ENCODE measurements at regions not wholly inside any gene's neighbourhood (a gene's known extent, or its start where the extent isn't known, plus 50 kb on each side); places are given as distances from the start of the nearest gene placed in this dataset.

- H3K4me1 ChIP-seq (ENCODE audit: control insufficient read depth, insufficient read depth, low read length), result no peaks in the 10 kb centered on the region
- no peaks in the 10 kb centered on the region for H3K27me3 ChIP-seq (ENCODE audit: control insufficient read depth, insufficient read depth, low read length)
- H3K4me3 ChIP-seq (ENCODE audit: low read depth, low read length), result no peak overlapping the region
- no peak overlapping the region for H3K9ac ChIP-seq (ENCODE audit: low read depth, low read length)
- no peaks in the 10 kb centered on the region for H3K9me3 ChIP-seq (ENCODE audit: control insufficient read depth, insufficient read depth, low read length)
- H3K36me3 ChIP-seq (ENCODE audit: control insufficient read depth, insufficient read depth, low read length), result no peaks in the 10 kb centered on the region
- no peak overlapping the region for H3K27ac ChIP-seq (ENCODE audit: low read depth, low read length)
Observed at GRCh38 chr13:68174893-68175292, 944.8 kb upstream of the PCDH9 start.

DNA sequence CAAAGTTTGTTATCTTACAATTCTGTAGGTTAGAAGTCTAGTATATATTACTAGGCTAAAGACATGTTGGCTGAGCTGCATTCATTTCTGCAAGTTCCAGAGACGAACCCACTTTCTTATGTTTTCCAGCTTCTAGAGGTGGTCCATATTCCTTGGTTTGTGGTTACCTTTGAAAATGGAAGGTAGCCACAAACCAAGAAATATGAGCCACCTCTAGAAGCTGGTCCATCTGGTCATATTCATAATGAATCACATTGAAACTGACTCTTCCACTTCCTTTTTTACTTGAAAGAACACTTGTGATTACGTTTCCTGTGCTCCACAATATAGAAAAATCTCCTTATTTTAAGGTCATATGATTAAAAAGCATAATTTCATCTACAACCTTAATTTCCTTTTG, 943.0 kb upstream of the PCDH9 start:
- Histone ChIP-seq H3K27ac (ENCODE audit: low read depth, low read length) (no peak overlapping the region), H3K27me3 (ENCODE audit: control insufficient read depth, insufficient read depth, low read length) (no peaks in the 10 kb centered on the region), H3K36me3 (ENCODE audit: control insufficient read depth, insufficient read depth, low read length) (no peaks in the 10 kb centered on the region), H3K4me1 (ENCODE audit: control insufficient read depth, insufficient read depth, low read length) (no peaks in the 10 kb centered on the region), H3K9ac (ENCODE audit: low read depth, low read length) (no peak overlapping the region), H3K4me3 (ENCODE audit: low read depth, low read length) (no peak overlapping the region), H3K9me3 (ENCODE audit: control insufficient read depth, insufficient read depth, low read length) (no peaks in the 10 kb centered on the region)

- no peaks in the 10 kb centered on the region for H3K9me3 ChIP-seq (ENCODE audit: control insufficient read depth, insufficient read depth, low read length)
- H3K27ac ChIP-seq (ENCODE audit: low read depth, low read length), result no peak overlapping the region
- no peaks in the 10 kb centered on the region for H3K36me3 ChIP-seq (ENCODE audit: control insufficient read depth, insufficient read depth, low read length)
- no peak overlapping the region for H3K9ac ChIP-seq (ENCODE audit: low read depth, low read length)
- no peaks in the 10 kb centered on the region for H3K4me1 ChIP-seq (ENCODE audit: control insufficient read depth, insufficient read depth, low read length)
- H3K27me3 ChIP-seq (ENCODE audit: control insufficient read depth, insufficient read depth, low read length), result no peaks in the 10 kb centered on the region
- no peak overlapping the region for H3K4me3 ChIP-seq (ENCODE audit: low read depth, low read length)
Observed at GRCh38 chr13:68170961-68171360, 940.8 kb upstream of the PCDH9 start.

DNA sequence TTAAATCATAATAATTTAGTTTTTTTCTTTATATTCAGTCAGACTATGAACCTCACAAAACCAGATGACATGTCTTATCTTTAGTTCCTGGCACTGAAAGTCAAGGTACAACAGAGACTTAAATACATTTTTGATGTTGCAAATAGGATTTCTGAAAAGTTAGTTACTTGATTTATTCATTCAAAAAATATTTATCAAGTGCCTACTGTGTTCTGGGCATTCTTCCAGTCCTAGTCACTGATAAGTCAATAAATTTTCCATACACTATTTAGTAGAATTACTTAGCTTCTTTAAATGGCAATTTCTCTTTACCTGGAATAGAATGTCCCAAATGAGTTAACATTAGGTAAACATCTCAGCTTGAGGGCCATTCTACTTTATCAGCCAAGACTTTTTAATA, 938.3 kb upstream of the PCDH9 start:
- H3K27ac ChIP-seq (ENCODE audit: low read depth, low read length), result no peak overlapping the region
- H3K36me3 ChIP-seq (ENCODE audit: control insufficient read depth, insufficient read depth, low read length), result no peaks in the 10 kb centered on the region
- H3K9me3 ChIP-seq (ENCODE audit: control insufficient read depth, insufficient read depth, low read length), result no peaks in the 10 kb centered on the region
- no peaks in the 10 kb centered on the region for H3K27me3 ChIP-seq (ENCODE audit: control insufficient read depth, insufficient read depth, low read length)
- no peak overlapping the region for H3K4me3 ChIP-seq (ENCODE audit: low read depth, low read length)
- no peaks in the 10 kb centered on the region for H3K4me1 ChIP-seq (ENCODE audit: control insufficient read depth, insufficient read depth, low read length)
- no peak overlapping the region for H3K9ac ChIP-seq (ENCODE audit: low read depth, low read length)

DNA sequence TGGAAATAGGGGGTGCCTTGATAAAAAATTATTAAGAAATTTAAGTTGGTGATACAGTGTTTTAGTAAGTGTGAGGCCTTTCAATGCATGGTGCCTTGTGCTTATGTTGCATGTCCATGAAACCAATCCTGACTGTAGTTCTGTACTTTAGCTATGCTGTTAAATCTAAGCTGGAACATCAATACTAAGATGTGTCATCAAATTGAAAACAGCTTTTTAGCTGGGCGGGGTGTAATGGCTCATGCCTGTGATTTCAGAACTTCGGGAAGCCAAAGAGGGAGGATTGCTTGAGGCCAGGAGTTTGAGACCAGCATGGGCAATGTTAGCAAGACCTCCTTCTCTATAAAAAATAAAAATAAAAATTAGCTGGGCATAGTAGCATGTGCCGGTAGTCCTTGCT, 930.3 kb upstream of the PCDH9 start:
- Histone ChIP-seq H3K4me3 (ENCODE audit: low read depth, low read length) (no peak overlapping the region), H3K36me3 (ENCODE audit: control insufficient read depth, insufficient read depth, low read length) (no peaks in the 10 kb centered on the region), H3K27me3 (ENCODE audit: control insufficient read depth, insufficient read depth, low read length) (no peaks in the 10 kb centered on the region), H3K4me1 (ENCODE audit: control insufficient read depth, insufficient read depth, low read length) (no peaks in the 10 kb centered on the region), H3K9me3 (ENCODE audit: control insufficient read depth, insufficient read depth, low read length) (peaks cover 5% of the 10 kb centered on the region; the same call in 1 of the 2 replicates), H3K9ac (ENCODE audit: low read depth, low read length) (no peak overlapping the region), H3K27ac (ENCODE audit: low read depth, low read length) (no peak overlapping the region)

GRCh38 chr13:68152414-68152813, 922.3 kb upstream of the PCDH9 start:
- Histone ChIP-seq H3K27ac (ENCODE audit: low read depth, low read length) (no peak overlapping the region), H3K27me3 (ENCODE audit: control insufficient read depth, insufficient read depth, low read length) (no peaks in the 10 kb centered on the region), H3K9ac (ENCODE audit: low read depth, low read length) (no peak overlapping the region), H3K36me3 (ENCODE audit: control insufficient read depth, insufficient read depth, low read length) (no peaks in the 10 kb centered on the region), H3K4me3 (ENCODE audit: low read depth, low read length) (no peak overlapping the region), H3K4me1 (ENCODE audit: control insufficient read depth, insufficient read depth, low read length) (no peaks in the 10 kb centered on the region), H3K9me3 (ENCODE audit: control insufficient read depth, insufficient read depth, low read length) (peaks cover 5% of the 10 kb centered on the region; the same call in 1 of the 2 replicates)

GRCh38 chr13:68145852-68146251, 915.7 kb upstream of the PCDH9 start:
- Histone ChIP-seq H3K27ac (ENCODE audit: low read depth, low read length) (no peak overlapping the region), H3K9me3 (ENCODE audit: control insufficient read depth, insufficient read depth, low read length) (no peaks in the 10 kb centered on the region), H3K4me3 (ENCODE audit: low read depth, low read length) (no peak overlapping the region), H3K36me3 (ENCODE audit: control insufficient read depth, insufficient read depth, low read length) (no peaks in the 10 kb centered on the region), H3K4me1 (ENCODE audit: control insufficient read depth, insufficient read depth, low read length) (no peaks in the 10 kb centered on the region), H3K9ac (ENCODE audit: low read depth, low read length) (no peak overlapping the region), H3K27me3 (ENCODE audit: control insufficient read depth, insufficient read depth, low read length) (no peaks in the 10 kb centered on the region)

- Histone ChIP-seq H3K36me3 (ENCODE audit: control insufficient read depth, insufficient read depth, low read length) (no peaks in the 10 kb centered on the region), H3K27me3 (ENCODE audit: control insufficient read depth, insufficient read depth, low read length) (no peaks in the 10 kb centered on the region), H3K4me1 (ENCODE audit: control insufficient read depth, insufficient read depth, low read length) (no peaks in the 10 kb centered on the region), H3K9me3 (ENCODE audit: control insufficient read depth, insufficient read depth, low read length) (no peaks in the 10 kb centered on the region), H3K9ac (ENCODE audit: low read depth, low read length) (no peak overlapping the region), H3K4me3 (ENCODE audit: low read depth, low read length) (no peak overlapping the region), H3K27ac (ENCODE audit: low read depth, low read length) (no peak overlapping the region)
Observed at GRCh38 chr13:68128297-68128915, 898.3 kb upstream of the PCDH9 start.

DNA sequence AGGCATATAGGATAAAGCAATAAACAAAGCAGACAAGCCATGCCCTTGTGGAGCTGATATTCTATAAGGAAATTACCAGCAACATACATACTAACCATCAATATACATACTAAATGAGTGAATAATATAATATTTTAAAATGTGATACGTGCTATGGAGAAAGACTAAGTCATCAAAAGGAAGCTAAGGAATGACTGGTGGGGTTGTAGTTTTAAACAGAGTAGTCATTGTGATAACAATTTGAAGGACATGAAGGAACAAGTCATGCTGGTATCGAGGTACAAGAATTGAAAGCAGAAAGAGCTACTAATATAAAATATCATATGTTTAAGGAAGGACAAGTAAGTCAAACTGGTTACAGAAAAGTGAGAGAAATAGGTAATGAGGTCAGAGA, 894.9 kb upstream of the PCDH9 start:
- no peak overlapping the region for H3K9ac ChIP-seq (ENCODE audit: low read depth, low read length)
- H3K4me3 ChIP-seq (ENCODE audit: low read depth, low read length), result no peak overlapping the region
- no peaks in the 10 kb centered on the region for H3K27me3 ChIP-seq (ENCODE audit: control insufficient read depth, insufficient read depth, low read length)
- H3K27ac ChIP-seq (ENCODE audit: low read depth, low read length), result no peak overlapping the region
- no peaks in the 10 kb centered on the region for H3K9me3 ChIP-seq (ENCODE audit: control insufficient read depth, insufficient read depth, low read length)
- H3K36me3 ChIP-seq (ENCODE audit: control insufficient read depth, insufficient read depth, low read length), result no peaks in the 10 kb centered on the region
- H3K4me1 ChIP-seq (ENCODE audit: control insufficient read depth, insufficient read depth, low read length), result no peaks in the 10 kb centered on the region

GRCh38 chr13:68124437-68125086, 894.4 kb upstream of the PCDH9 start:
- Histone ChIP-seq H3K27me3 (ENCODE audit: control insufficient read depth, insufficient read depth, low read length) (no peaks in the 10 kb centered on the region), H3K36me3 (ENCODE audit: control insufficient read depth, insufficient read depth, low read length) (no peaks in the 10 kb centered on the region), H3K4me1 (ENCODE audit: control insufficient read depth, insufficient read depth, low read length) (no peaks in the 10 kb centered on the region), H3K27ac (ENCODE audit: low read depth, low read length) (no peak overlapping the region), H3K9ac (ENCODE audit: low read depth, low read length) (no peak overlapping the region), H3K4me3 (ENCODE audit: low read depth, low read length) (no peak overlapping the region), H3K9me3 (ENCODE audit: control insufficient read depth, insufficient read depth, low read length) (no peaks in the 10 kb centered on the region)

GRCh38 chr13:68110178-68110768, 880.1 kb upstream of the PCDH9 start:
- Histone ChIP-seq H3K36me3 (ENCODE audit: control insufficient read depth, insufficient read depth, low read length) (no peaks in the 10 kb centered on the region), H3K4me3 (ENCODE audit: low read depth, low read length) (no peak overlapping the region), H3K9me3 (ENCODE audit: control insufficient read depth, insufficient read depth, low read length) (peaks cover 17% of the 10 kb centered on the region), H3K27me3 (ENCODE audit: control insufficient read depth, insufficient read depth, low read length) (no peaks in the 10 kb centered on the region), H3K9ac (ENCODE audit: low read depth, low read length) (no peak overlapping the region), H3K27ac (ENCODE audit: low read depth, low read length) (no peak overlapping the region), H3K4me1 (ENCODE audit: control insufficient read depth, insufficient read depth, low read length) (peaks cover 5% of the 10 kb centered on the region; the same call in 1 of the 2 replicates)

Data from HUES48 (cell line).